NCI-H1436 treated with DMSO at 0.1 percent for 48 hours (cell line): ENCODE measurements at regions not wholly inside any gene's neighbourhood (a gene's known extent, or its start where the extent isn't known, plus 50 kb on each side); places are given as distances from the start of the nearest gene placed in this dataset.

Source experiments
- DNase-seq: peaks from one replicate; lab custom pipeline; 2025; lab: John Stamatoyannopoulos, UW

DNA sequence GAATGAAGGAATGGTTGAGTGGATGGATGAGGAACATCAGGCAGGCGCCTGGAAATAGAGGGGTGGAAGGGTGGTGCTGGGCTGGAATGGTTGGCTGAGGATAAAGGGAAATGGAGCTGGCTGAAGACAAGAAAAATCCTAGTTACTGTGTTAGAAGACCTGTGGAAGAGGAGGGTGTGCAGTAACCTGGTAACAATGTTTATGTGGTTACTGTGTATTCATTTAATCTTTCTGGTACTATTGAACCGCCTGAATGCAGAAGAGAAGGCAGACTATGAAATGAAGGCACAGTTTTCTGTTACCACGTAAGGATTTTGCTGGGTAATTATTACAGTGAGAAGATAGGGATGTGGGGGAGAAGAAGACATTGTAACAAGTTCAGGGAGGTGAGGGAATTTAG is 110.3 kb upstream of the MGAT5 start:
- DNase-seq, result no peak

DNA sequence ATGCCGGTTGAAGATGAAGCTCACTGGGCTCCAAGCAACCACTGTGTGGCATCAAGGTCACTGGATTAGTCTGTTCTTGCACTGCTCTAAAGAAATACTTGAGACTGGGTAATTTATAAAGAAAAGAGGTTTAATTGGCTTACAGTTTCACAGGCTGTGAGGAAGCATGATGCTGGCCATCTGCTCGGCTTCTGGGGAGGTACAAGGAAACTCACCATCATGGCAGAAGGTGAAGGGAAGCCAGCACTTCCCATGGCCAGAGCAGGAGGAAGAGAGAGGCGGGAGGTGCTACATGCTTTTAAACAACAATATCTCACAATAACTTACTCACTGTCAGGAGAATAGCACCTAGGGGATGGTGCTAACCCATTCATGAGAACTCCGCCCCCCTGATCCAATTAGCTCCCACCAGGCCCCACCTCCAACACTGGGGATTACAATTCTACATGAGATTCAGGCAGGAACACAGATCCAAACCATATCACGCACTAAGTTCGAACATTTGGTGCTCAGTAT is 109.7 kb upstream of the MGAT5 start:
- DNase-seq, result no peak

DNA sequence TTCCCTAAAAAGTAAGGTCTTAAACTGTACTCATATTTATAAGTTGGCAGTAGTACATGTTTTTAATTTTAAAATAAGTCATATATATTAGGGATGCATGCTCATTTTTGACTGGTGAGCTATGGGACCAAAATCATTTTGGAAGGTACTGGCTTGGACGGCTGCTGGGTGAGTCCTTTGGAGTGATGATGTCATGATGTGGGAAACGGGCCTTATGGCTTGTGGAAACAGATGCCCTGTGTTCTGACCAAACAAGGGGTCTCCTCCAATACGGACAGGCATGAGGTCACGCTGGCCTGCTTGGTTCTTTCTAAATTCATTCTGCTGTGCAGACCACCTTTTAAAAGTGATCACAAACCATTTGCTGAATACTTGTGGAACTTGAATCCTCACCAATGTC is 109.2 kb upstream of the MGAT5 start:
- DNase-seq, result no peak

DNA sequence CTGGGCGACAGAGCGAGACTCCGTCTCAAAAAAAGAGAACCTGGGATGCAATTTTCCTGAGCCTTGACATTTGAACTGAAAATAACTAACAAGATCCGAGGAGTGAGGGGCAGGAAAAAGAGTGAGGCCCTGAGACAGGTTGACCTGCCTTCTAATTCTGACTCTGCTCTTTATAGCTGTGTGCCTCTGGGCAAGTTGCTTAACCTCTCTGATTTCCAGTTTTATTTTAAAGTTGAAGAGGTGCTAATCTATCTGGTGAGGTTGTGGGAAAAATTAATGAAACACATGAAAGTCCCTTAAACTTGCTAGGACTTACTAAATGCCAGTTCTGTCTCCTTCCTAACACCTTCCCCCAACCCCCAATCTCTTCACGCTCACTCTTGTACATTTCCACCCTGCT is 108.4 kb upstream of the MGAT5 start:
- no peak for DNase-seq

DNA sequence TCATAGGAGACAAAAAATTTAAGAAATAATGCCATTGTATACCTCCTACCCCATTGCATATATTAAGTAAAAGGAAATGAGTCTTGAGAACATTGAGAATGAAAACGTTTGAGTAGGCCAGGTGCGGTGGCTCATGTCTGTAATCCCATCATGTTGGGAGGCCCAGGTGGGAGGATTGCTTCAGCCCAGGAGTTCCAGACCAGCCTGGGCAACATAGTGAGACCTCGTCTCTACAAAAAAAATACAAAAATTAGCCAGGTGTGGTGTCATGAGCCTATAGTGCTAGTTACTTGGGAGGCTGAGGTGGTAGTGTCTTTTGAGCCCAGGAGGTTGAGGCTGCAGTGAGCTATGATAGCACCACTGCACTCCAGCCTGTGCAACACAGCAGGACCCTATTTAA is 107.7 kb upstream of the MGAT5 start:
- DNase-seq, result no peak

DNA sequence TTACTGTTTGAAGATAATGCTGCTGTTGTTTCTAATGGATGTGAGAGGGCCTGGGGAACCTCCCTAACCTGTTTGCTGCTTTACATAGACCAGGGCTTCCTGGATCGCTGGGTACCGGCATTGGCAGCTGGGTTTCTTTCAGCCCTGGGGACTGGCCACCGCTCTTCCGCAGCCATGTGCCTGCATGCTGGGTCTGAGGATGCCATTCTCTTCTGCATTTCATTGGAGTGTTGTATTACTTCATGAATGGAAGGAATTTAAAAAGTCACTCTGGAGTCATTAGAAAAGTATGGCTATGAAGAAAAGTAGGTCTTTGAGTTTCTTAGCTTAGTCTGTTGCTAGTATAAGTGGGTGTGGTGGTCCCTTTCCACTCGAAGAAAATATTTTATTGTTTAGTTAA is 107.3 kb upstream of the MGAT5 start:
- no peak for DNase-seq

DNA sequence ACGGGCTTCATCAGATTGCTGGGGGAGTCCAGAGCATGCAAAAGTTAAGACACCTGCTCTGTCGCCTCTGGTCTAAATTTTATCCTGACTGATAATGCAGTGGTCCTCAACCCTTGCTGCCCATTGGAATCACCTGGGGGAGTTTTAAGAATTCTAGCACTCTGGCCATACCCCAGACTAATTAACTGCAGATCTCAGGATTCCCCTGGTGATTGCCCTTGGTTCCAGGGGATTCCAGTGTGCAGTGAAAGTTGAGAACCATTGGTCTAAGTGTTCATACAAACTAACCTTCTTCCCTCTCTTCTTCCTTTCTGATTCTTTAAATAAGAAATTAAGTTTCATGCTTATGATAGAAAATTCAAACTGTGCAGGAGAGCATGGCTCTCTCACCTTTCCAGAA is 105.7 kb upstream of the MGAT5 start:
- no peak for DNase-seq

DNA sequence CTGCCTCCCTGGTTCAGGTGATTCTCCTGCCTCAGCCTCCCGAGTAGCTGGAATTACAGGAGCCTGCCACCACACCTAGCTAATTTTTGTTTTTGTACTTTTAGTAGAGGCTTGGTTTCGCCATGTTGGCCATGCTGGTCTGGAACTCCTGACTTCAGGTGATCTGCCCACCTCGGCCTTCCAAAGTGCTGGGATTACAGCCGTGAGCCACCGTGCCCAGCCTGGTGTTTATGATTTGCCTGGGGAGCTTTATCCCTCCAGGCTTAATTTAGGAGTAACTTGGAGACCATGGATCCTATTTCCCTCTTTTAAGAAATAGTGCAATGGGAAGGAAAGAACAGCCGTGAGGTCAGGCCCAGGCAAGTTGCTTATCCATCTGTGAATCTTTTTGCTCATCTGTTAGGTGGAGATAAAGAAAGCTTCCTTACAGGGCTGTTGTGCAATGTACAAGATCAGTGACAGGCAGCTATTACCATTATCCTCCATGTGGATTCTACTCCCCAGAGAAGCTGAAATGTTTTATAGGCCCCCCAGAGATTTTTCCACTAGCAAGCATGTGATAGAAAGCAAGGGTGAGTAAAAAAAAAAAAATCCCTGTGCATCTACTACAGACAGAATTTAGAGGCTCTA is 104.9 kb upstream of the MGAT5 start:
- no peak for DNase-seq

DNA sequence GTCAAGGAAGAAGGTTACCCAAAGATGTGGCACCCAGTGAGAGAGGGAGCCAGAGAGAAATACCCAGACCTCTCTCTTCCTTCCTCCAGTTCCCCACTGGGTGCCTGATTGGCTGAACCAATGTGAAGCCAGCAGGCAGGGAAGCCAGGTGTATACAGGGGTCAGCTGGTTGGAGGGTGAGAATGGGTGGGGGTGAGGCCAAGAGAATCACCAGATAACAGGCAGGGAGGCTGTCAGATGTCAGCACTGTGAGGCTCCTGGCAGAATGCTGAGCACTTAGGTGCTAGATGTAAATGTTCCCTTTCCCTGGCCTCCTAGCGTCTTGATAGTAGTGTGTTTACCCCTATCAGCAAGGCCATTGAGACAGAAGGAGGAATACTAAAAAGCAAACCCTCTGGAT is 104.0 kb upstream of the MGAT5 start:
- no peak for DNase-seq

DNA sequence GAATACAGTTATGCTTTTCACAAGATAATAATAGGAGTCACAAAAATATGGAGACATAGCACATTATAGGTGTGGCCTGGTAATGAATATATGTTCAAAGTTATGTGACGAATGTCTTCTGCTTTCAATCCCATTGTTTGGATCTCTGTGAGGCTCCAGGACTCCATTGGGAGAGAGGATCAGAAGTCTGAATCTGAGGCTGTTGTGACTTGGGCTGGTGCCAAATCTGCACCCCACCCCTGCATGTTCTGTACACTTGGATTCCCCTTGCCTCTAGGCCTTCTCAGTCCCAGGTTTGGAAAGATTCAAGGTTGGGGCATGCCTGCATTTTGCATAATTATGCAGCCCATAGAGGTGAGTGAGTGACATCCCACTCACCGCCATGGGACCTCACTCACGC is 103.1 kb upstream of the MGAT5 start:
- DNase-seq, result no peak

DNA sequence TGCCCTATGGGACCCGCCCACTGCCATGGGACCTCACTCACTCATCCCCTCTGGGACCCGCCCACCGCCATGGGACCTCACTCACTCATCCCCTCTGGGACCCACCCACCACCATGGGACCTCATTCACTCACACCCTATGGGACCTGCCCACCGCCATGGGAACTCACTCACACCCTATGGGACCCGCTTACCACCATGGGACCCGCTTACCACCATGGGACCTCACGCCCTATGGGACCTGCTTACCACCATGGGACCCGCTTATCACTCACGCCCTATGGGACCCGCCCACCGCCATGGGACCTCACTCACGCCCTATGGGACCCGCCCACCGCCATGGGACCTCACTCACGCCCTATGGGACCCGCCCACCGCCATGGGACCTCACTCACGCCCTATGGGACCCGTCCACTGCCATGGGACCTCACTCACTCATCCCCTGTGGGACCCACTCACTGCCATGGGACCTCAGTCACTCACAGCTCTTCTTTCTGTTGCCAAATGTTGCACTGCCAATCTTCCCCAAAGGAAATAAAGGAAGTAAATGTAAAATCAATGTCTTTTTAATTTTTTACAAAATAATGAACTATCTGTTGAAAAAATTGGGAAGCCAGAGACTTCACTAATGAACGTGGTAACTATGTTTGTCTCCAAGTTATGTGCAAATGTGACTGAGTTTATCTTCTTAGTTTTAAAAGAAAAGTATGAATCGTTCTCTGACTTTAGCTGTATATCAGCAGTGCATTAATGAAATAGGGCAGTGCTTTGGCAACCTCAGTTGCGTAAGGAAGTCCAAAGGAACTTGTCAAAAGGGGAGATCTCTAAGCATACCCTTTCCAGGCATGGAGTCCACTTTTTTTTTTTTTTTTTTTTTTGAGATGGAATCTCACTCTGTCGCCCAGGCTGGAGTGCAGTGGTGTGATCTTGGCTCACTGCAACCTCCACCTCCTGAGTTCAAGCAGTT is 101.5 kb upstream of the MGAT5 start:
- no peak for DNase-seq

DNA sequence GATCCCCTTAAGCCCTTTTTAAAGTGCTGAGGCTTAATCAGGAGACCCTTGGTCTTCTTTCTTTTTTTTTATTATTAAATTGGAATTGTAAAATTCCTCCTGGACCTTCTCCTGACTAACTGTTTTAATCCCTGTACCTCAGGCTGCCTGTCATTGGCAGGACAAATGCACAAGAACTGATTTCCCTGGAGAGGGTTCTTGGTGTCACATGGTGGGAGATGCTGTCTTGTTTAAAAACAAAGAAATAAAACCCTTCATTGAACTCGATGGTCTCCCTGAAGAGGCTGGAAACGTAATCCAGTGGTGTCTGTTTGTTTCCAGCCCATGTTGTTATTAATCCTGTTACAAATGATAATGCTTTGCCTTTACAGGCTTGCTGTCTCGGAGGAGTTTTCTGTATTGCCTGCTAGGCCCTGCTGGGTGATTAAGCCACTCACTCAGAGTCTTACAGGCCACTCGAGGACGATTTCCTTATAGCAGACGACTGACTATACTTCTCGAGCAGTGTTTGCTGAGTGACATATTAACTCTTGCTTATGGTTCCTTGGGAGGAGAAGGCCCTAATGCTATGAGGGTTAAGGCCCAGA is 100.5 kb upstream of the MGAT5 start:
- DNase-seq, result no peak

DNA sequence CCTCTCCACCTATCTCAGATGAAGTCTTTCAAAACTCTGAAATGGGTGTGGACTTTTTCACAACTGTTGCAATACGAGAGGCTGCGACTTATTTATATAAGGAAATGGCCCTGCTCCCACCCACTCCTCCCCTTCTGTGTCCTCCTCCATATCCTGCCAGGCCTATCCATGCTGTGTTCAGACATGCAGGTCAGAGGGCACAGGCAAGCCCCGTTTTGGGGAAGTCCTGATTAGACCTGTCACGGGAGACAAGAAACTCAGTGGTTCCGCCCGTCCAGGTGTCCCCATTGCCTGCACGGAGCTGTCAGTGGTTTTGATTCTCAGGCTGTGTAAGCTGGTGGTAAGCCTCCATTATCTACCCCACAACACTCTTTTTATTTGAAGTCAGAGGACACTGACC is 99.6 kb upstream of the MGAT5 start:
- DNase-seq, result no peak

DNA sequence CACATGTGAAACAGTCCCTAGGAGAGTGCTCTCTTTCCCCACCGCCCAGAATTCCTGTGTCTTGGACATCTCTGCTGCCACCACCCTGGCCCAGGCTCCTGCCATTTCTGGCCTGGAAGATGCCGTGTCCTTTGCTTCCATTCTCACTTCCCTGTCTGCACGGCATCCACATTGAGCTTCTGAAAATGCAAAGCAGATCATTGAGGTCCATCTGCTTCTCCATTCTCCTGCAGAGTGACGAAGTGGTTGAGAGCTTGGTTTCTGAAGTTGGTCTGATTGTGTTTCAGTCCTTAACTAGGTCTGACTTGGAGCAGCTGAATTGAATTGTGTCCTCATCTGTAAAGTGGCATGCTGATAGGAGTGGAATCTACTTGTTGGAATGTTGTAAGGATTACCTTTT is 98.7 kb upstream of the MGAT5 start:
- no peak for DNase-seq

DNA sequence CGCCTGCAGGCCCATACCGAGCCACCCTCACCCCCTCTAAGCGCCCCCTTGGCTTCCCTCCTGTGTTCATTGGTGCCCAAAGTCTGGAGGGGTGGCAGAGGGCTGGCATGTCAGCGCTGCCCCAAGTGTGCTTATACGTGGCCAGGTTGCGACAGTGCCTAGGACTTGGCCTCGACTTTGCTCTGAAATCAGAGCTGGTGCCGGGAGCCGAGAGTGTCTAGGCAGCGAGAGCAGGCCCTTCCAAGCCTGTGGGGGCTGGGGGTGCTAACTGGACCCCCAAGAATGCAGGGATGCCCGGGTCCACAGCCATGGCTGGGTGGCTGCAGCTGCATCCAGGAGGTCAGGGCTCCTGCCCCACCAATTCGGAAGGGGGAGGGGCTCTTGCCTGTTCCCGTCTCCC is 95.6 kb upstream of the MGAT5 start:
- DNase-seq, result no peak

DNA sequence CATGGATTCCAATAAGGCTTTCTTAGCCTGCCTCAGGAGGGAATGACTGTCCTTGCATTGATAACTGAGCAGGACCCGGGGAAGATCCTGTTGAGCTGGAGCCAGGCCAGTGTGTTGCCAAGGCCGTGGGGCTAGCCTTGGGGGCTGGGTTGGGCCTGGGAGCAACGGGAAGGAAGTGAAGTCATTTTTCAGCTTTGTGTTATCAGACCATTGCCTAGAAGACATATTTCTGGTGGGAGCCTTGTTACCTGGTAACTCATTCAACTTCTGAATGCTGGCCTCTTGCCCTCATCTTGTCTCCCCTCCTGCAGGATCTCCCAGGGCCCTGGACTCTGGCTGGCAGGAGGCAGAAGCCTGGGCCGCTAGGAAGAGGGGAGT is 92.7 kb upstream of the MGAT5 start:
- DNase-seq, result no peak

DNA sequence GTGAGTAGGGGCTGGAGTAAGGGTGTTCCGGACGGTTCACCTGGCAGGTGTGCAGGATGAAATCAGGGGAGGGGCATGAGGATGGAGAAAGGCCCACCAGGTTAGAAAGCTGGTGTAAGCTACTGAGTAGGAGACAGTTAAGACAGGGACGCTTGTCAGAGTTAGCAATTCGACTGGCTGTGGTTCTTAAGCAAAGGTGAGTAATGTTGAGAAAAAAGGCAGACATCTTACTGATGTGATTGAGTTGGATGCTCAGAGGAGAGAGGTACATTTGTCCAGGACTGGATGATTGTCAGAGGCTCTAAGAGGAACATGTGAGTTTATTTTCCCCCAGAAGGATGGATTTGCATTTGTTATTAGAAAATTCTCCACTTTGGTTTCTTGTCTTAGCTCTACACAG is 90.5 kb upstream of the MGAT5 start:
- DNase-seq, result no peak

DNA sequence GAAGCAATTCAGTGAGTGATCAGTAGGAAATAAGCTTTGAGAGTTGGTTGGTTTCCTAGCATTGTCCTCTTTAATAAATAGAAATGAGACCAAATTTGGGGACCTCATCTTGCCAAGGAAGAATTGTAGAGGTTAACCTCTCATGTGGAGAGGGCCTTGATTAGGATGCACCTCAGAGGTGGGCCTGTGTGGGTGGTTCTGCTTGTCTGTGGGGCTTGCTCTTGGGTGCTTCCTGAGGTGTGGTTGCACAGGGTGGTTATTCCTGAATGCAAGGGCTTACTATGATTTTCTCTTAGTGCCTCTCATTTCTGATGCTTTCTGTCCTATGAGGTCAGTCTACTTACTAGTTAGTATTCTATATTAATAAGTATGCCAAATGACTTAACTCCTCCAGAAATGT is 89.6 kb upstream of the MGAT5 start:
- no peak for DNase-seq

DNA sequence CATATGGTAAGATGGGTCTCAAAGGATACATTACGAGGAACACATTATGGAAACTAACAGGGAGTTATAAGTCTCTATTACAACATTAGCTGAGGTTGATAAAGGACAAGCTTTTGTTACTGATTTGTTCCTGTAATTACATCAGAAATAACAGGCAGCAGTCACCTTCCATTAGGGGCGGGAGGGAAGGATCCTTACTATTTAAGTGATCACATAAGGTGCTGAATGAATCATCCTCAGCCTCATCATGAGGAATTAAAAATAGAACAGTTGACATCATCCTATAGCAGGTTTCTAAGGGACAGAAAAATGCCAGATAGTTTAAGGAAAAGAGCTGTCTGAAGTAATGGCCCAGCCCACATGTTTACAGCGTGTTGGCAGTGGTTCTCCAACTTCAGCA is 86.9 kb upstream of the MGAT5 start:
- no peak for DNase-seq

DNA sequence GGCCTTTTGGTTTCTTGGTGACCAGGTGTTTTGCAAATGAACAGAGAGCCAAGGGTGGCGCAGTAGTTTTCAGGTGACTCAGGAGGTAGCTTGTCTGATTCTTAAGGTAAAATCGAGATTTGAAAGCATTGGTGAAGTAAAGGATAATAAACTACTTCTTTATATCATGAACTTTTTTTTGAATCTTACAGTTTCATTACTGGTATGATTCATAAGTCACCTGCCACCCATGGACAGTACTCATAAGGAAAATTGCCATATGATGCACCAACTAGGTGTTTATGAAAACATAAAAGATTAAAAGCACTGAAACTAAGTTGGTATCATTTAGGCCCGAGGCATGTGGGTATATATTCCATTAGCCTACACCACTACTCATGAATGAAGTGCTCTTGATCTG is 84.1 kb upstream of the MGAT5 start:
- DNase-seq, result no peak

DNA sequence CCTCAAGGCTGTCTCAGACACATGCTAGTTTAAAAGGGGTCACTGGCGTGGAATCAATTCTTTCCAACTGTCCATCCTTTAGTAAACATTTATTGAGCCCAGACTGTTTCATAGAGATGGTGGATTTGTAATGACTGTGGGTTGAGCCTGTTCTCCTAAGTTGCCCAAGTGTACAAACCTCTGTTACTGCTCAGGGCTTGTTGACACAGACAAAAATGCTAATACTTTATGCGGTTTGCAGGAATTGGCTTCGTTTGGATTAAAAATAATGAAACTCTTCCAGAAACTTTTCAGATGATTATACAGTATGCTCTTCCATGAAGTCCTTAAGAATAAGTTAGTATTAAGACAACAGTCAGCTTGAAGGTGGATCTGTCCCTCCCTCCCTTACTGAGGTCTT is 83.6 kb upstream of the MGAT5 start:
- no peak for DNase-seq

DNA sequence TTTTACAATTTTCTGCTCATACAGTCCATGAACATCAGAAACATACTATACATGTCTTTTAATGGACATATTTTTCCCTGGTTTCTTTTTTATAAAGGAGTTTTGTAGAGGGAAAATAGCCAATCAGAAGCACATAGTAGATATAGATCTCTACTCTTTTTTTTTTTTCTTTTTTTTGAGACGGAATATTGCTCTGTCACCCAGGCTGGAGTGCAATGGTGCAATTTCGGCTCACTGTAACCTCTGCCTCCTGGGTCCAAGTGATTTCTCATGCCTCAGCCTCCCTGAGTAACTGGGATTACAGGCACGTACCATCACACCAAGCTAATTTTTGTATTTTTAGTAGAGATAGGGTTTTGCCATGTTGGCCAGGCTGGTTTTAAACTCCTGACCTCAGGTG is 83.2 kb upstream of the MGAT5 start:
- no peak for DNase-seq

DNA sequence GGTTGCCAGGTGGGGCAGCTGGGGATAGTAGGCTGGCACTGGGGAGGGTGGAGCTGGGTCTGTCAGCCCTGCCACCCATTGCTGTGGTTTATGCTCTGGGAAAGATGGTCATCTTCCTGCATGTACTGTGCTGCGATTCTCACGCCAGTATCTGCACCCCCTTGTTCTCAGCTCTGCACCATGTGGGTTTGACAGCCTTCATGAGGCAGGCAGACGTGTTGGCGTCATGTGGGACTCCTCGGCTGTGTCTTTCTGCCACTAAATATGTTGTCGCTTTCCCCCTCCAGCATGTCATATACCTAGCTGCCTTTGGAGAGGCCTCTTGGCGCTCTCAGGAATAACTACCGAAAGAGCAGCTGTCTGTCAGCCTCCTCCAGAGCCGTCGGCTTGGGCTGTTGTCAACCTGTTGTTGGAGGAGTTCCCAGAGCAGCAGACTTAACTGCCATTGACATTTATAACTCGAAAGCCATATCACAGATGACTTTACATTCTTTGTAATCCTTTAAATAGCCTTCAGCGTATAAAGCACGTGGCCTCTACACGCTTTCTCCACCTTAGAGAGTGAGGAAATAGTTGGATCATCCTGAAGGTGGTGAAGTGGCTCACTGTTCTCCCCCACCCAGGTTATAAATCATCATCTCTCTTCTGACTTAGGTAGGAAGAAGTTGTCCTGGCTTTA is 80.4 kb upstream of the MGAT5 start:
- no peak for DNase-seq
